GM18517 (cell line): ENCODE measurements at regions not wholly inside any gene's neighbourhood (a gene's known extent, or its start where the extent isn't known, plus 50 kb on each side); places are given as distances from the start of the nearest gene placed in this dataset.
"Not testable (repeated sequence)": the region's sequence is repeated elsewhere in the genome, so short reads cannot be mapped to it uniquely, and the experiment has no call there.

Experiments used
- ATAC-seq: cut with Tn5 transposase; IDR thresholded peaks from one replicate; pipeline ENCODE4 v1.9.1; 2021; ENCODE audit warnings: mild to moderate bottlenecking, moderate library complexity; ENCODE audit not compliant: unreplicated experiment

GRCh38 chr14:45727133-45727532 is 474.1 kb upstream of the MIS18BP1 start:
- no peak for ATAC-seq

GRCh38 chr14:45721472-45721871 is 468.5 kb upstream of the MIS18BP1 start:
- no peak for ATAC-seq

GRCh38 chr14:45716572-45716971 is 463.6 kb upstream of the MIS18BP1 start:
- ATAC-seq = no peak

GRCh38 chr14:45715946-45716345 is 462.9 kb upstream of the MIS18BP1 start:
- ATAC-seq = no peak

DNA sequence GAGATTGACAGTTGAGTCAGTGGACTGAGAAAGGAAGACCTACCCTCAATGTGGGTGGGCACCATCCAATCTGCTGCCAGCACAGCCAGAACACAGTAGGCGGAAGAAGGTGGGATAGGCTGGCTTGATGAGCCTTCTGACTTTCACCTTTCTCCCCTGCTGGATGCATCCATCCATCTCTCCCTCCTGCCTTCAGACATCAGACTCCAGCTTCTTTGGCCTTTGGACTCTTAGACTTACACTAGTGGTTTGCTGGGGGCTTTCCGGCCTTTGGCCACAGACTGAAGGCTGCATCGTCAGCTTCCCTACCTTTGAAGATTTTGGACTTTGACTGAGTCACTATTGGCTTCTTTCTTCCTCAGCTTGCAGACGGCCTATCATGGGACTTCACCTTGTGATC is 456.5 kb upstream of the MIS18BP1 start:
- ATAC-seq = no peak

DNA sequence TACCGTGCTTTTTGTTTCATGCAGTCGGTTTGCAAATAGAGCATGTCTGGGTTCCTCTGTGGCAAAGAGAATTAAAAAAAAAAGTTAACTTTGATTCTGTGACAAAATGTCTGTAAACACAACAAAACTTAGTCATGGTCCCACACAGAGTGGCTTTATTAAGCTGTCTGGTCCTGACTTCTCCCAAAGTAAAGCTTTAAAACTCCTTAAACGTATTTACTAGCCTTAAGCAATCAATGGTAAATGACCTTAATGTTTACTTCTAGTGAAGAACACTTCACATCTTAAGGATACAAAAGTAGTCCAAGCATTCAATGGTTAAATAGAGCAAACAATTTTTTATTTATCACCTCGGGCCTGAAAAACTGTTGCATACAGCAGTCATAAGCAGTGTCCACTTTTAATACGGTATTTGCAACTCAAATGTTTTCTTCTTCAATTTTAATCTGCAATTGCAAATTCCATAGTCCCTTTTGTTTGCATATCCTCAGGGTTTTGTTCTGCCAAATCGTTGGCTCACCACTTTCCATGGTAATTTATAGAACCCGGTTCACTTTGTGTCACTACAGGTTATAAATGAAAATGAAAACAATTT is 453.0 kb upstream of the MIS18BP1 start:
- no peak for ATAC-seq

- no peak for ATAC-seq
These were observed 446.5 kb upstream of the MIS18BP1 start for GRCh38 chr14:45699471-45699870.

GRCh38 chr14:45698462-45699134 is 445.6 kb upstream of the MIS18BP1 start:
- ATAC-seq = no peak

- no peak for ATAC-seq
These were observed 433.8 kb upstream of the MIS18BP1 start for GRCh38 chr14:45686771-45687170.

DNA sequence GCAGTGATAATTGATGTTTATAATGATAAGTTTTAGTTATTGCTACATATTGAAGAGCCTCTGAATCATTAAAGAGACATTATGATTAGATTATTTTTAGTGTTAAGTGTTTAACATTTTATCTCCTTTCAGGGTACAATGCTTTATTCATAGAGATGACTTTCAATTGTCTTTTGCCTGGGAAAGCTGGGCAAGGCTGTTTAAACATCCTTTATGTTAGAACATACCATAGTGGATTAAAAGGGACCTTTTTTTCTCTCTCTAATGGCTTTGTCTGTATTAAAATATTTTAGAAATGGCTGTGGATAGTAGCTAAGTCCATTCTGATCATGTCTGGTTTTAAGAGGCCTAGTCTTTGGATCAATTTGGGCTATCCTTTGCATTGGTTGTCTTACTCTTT is 427.5 kb upstream of the MIS18BP1 start:
- no peak for ATAC-seq

DNA sequence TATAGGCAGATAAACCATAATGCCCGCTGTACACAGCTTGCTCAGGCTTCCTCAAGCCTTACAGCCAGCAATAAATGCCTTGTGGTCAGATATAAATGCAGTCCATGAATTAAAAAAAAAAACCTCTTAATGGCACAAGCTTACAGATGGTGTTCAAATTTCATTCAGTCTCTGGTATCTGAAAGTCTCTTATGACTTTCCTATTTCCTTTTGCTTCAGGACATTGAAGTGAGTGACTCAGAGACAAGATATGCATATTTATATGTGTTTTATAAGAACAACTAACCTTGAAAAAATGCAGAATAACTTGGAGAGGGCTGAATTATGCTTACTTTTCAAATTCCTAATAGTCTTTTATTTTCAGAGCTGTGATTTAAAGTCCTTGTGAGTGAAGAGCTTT is 426.9 kb upstream of the MIS18BP1 start:
- no peak for ATAC-seq

- ATAC-seq = no peak
These were observed 425.2 kb upstream of the MIS18BP1 start for GRCh38 chr14:45678163-45678562.

- ATAC-seq = no peak
These were observed 420.4 kb upstream of the MIS18BP1 start for GRCh38 chr14:45673420-45673819.

- ATAC-seq = no peak
These were observed 411.8 kb upstream of the MIS18BP1 start for GRCh38 chr14:45664668-45665356.

GRCh38 chr14:45658917-45659299 is 405.9 kb upstream of the MIS18BP1 start:
- ATAC-seq = no peak

DNA sequence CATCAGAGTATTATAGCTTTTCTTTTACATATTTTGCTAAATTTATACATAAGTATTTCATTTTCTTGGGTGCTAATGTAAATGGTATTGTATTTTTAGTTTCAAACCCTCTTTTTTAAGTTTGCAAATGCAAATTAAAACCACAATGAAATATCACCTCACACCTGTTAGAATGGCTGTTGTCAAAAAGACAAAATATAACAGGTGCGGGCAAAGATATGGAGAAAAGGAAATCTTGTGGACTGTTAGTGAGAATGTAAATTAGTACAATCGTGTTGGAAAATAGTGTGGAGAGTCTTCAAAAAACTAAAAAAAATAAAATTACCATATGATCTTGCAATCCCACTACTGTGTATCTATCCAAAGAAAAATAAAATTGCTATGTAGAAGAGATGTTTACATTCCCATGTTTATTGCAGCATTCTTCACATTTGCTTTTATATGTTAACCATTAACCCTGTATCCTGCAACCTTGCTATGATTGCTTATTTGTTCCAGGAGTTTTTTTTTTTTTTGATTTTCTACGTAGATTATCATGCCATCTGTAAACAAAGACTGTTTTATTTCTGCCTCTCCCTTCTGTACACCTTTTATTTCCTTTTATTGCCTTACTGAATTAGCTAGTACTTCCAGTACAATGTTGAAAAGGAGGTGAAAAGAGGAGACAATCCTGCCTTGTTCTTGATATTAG is 405.4 kb upstream of the MIS18BP1 start:
- ATAC-seq = no peak

DNA sequence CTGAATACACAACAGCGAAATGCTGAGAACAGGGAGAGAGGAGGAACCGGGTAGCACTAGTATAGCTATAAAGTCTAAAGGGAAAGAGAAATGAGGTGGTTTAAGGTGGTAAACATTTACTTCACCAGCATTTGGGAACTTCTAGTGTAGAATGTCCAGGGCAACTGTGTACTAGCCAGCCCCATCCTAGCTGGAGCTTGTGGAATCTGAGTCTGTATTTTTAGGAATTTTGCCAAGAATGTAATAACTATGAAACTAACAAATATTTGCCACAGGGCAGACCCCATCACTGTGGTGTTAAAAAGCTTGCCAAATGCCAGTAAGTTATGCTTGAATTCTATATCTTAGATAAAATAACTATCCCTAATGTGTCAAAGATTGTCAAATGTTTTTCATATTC is 398.9 kb upstream of the MIS18BP1 start:
- no peak for ATAC-seq

DNA sequence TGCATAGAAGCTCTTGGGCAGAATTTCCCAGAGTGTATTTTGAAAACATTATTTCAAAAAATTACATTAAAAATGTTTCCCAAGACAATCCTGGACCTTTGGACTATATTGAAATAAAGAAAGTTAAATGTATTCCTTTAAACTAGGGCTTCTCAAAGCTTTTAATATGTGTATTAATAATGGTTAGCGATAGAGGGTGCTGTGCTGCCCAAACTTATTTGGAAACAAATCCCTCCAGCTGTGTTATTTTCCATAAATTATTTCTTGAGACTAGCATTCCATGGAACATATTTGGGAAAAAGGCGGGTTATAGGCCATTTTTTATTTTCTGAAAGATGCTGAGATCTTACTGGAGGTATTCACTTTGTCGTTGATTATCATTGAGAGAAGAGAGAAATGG is 397.8 kb upstream of the MIS18BP1 start:
- ATAC-seq = no peak

- ATAC-seq = no peak
These were observed 396.0 kb upstream of the MIS18BP1 start for GRCh38 chr14:45649051-45649450.

DNA sequence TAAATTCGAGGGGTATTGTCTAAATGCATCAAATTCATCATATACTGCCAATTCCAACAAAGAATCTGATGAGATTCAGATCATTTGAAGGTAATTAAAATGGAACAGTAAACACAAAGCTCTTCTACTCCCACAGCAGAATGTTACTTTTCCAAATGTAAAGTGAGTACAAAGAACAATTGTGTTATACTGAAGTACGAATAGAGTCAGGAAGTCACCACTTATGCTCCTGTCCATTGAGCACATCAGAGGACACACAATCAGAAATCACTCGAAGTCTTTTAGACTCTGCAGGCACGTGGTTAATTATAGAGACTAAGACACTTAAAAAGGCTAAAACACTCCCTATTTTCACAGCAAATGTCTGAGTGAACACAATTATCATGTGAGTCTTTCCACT is 388.5 kb upstream of the MIS18BP1 start:
- no peak for ATAC-seq

GRCh38 chr14:45634651-45635441 is 381.8 kb upstream of the MIS18BP1 start:
- not testable (repeated sequence) for ATAC-seq
